GM19467 (cell line): ENCODE measurements at regions not wholly inside any gene's neighbourhood (a gene's known extent, or its start where the extent isn't known, plus 50 kb on each side); places are given as distances from the start of the nearest gene placed in this dataset.

Experiments used
- ATAC-seq: cut with Tn5 transposase; IDR thresholded peaks from one replicate; pipeline ENCODE4 v1.9.1; 2021; ENCODE audit warnings: mild to moderate bottlenecking, moderate library complexity; ENCODE audit not compliant: unreplicated experiment

DNA sequence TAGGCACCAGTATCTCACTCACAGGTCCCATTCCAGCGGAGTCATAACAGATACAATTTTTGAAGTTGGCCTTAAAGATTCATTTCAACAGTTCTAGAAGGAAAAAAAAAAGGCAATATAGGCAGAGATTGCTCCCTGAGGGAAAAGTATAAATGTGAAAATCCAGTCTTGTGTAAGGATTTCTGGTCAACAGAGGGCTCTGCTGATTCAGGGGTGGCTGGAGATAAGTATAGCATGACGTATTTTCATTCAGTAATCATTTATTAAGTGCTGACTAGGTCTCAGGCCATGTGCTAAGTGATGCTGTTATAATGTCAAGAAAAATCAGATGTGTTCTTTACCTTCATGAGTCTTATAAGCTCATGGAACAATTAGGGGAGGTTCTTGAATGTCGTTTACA, 377.3 kb upstream of the MEF2C start:
- ATAC-seq: no peak

DNA sequence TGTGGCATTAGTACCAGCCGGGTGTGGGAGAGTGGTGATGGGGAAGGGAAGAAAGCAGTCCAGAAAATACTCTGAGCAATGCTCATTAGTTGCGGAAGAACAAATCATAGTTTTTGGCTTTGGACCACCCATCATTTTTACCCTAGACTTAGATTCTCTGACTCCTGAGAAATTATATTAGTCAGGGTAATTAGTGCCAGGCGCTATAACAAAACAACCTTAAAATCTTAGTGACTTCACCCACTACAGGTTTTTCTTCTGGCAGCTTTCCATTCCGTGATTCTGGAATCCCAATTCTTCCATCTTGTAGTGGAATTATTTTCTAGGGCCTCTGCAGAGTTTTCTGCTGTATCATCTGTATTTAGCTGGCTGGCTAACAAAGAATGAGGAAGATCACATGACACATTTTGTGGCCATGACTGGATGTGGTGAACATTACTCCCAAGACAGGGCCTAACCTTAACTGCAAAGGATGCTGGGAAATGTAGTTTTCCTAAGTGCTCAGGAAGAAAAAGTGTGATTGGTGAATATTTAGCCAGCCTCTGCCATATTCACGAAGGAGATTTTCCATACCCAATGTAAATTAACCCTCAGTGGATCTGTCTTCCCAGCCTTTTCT, 373.0 kb upstream of the MEF2C start:
- no peak for ATAC-seq

DNA sequence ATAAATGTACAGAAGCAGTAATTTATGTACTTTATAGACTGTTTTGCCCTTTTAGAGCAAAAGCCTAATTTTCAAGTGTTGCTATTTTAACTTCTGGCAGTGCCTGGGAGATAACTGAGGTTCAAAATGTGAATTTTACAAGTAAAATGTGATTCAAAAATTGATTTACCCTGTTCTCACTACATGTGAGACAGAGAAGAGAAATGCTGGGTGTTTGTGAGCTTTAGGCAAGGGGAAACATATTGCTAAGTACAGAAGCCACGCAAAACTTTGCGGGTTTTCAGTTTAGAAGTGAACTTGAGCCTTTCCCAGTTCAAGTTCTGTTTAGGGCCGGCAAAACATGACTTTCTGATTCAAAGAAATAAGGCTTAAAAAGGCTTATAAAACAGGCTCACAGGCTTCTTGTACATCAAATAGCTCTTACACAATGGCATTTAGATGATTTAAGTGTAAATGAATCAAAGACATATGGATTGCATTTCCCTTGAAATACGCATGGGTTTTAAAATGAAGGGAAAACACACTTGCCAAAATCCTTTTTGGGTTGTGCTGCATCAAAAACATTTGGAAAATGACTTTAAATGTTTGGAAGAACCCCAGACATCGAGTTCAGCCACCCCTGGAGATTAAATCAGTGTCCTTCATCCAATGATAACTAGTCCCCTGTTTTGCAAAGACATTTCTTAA, 370.8 kb upstream of the MEF2C start:
- ATAC-seq: no peak

DNA sequence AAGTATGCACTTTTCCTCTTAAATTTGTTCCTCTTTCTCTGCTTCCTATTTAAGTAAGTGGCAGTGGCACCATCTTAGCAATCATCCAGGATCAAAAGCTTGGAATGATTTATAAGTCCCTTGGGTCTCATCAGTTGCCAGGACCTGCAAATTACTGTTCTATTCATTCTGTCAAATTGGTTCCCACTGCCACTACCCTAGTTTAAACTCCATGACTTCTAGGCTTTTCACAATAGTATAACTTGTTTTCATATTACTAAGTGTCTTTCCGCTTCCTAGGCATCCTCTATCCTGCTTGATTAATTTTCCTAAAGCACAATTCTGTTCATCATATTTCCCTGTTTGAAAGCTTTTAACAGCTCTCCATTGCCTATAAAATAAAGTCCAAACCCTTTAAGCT, 363.9 kb upstream of the MEF2C start:
- ATAC-seq: no peak

DNA sequence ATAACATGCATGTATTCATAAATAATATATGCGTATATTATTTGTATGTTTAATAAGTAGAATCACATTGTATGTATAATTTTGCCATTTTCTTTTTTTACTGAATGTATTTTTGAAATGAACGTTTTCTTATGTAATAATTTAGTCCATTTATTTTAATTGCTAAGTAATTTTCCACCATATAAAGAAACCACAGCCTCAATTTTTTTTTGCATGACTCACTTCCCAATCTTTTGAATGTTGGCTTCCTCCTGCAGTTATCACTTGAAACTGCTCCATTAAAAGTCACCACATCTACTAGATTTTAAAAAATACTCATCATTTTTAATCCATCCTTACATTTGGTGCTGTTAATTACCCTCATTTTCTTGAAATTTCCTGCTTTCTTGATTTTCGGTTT, 363.3 kb upstream of the MEF2C start:
- no peak for ATAC-seq

DNA sequence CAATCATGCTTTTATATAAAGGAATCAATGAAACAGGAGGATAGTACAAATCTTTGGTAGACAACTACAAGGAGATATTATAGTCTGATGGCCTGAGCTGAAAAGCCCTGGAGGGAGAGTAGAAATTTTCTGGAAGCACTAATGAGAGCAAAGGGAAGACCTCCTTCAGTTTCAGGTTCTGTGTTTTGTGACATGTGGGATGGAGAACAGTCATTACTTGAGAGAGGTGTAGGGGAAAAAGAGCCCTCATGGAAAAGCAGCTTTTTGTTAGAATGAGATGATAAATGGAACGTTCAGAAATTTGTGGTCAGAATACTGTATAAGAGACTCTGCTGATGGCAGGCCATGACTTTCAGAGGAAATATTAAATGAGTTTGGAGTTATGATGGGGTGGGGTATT, 360.6 kb upstream of the MEF2C start:
- ATAC-seq: no peak

DNA sequence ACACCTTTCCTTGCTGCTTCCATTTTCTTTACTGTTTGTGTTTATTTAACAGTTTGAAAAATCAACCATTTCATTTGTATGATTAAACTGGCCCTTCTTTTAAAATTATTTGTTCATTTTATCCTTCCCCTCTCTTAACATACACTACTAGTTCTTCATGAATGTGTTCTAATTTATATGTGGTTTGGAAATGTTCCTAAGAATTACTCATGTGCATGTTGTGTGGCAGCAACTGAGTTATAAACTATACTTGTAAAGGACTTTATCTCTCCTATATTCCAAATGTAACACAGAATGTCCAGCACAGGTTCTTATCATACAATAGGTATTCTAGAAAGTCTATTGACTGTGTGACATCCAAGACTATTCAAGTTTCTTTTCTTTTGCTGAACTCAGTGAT, 358.2 kb upstream of the MEF2C start:
- no peak for ATAC-seq

DNA sequence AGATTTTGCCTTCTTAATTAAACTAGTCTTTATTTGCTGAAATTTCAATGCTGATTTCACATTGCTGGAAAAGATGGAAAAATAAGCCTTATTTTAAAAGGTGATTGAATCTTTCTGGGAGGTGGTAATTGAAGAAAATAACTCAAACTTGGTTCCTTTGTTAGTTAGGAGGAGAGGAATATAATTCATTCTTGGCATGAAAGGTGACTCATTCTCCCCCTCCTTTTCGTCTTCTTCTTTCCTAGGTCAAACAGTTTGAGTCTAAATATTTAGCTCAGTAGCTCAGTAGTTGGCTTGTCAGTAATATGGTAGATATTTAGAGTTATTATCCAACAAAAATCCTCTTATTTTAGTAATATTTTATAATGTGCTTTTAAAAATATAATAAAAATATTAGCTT, 353.9 kb upstream of the MEF2C start:
- ATAC-seq: no peak

DNA sequence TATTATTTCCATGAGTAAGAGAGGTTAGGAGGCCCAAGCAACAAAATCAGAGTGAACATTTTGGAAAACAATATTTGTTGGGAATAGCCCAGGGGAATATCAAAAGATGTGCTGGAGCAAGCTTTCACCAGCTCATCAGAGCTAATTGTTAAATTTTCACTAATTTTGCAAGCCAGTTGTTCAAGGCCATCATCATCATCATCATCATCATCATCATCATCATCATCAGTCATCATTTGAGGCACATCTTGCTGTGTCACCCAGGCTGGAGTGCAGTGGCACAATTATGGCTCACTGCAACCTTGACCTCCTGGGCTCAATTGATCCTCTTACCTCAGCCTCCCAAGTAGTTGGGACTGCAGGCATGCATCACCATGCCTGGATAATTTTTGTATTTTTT, 350.5 kb upstream of the MEF2C start:
- no peak for ATAC-seq

DNA sequence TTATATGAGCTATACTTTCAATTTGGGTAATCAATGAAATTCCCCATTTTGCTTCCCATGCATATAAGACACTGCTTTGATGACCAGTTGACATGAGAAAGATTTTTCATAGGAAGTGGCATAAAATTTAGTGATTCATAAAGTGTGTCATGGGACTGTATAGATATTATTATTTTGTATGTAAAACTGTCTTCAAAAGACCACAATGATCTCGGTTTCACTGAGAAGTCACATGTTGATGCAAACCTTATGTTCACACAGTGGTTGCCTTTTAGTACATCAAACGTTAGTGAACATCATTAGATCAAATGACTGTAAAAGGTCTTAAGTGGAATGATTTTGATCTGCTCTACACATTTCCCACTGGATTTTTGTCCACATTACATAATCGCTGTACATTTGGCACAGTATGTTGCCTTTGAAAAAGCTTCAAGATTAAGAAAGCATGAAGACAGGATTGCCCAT, 349.2 kb upstream of the MEF2C start:
- peak; percentile 92 for ATAC-seq

DNA sequence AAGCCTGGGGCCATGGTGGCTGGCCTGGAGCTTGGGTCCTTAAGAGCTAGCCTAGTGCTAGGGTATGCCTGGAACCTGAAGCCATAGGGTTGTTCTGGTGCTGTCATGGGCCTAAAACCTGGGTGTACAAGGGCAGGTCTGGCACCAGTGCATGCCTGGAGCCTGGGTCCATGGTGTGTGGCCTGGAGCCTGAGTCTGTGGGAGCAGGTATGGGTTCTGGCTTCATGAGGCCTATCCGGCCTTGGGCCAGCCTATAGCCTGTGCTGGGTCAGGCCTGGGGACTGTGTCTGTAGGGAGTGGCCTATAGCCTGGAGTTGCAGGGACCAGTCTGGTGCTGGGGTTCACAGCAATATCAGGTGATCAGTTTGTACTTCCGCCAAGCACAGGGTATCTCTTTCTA, 347.2 kb upstream of the MEF2C start:
- no peak for ATAC-seq

DNA sequence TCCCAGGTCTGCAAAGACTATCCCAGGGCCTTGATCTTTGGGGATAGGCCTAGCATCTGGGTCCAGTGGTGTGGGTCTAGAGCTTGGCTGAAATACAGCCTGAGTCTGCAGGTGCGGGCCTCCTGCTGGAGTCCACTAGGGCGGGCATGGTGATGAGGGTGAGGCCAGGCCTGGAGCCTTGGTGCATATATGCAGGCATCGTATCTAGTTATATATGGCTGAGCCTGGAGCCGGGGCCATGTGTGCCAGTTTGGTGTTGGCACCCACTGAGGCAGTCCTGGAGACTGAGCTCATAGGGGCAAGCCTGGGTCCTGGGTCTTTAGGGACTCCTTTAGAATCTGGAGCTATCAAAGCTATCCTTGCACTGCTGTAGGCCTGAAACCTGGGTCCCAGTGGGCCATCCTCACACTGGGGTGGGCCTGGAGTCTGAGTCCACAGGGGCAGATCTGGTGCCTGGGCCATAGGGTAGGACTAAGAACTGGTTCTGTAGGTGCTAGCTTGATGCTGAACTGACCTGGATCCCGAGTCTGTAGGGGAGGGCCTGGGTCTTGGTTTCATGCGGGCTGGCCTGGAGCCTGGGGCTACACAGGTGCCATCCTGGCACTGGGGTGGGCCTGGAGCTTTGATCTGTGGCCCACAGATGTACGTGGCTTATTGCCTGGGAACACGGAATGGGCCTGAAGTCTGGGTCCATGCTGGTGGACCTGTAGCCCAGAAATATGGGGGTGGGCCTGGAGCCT, 346.5 kb upstream of the MEF2C start:
- no peak for ATAC-seq

DNA sequence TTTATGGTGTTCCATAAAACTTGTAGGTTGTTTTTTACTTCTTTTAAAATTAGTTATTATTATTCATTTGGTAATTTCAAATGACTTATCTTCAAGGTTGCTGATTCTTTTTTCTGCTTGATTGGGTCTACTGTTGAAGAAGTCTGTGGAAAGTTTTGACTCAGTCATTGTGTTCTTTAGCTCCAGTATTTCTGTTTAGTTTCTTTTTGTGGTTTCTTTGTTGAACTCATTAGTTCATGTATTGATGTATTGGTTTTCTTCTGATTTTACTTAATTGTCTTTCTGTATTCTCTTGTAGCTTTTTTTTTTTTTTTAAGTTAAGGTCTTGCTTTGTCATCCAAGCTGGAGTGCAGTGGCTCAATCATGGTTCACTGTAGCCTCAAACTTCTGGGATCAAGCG, 345.4 kb upstream of the MEF2C start:
- no peak for ATAC-seq

DNA sequence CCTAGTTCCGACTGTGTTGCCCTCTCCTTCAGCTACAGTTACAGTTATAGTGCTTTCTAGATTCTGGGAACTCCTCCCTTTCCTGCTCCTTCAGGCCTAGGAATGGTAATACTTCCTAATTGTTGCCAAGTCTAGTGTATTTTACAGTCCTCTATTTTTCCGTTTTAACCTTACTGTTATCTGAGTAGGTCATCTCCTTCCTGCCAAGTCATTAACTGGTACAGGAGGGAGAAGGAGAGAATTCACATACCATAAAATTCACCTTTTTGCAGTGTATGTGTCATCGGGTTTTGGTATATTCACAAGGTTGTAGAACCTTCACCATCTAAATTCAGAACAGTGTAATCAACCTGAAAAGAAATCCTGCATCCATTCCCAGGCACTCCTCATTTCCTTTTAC, 335.4 kb upstream of the MEF2C start:
- no peak for ATAC-seq

DNA sequence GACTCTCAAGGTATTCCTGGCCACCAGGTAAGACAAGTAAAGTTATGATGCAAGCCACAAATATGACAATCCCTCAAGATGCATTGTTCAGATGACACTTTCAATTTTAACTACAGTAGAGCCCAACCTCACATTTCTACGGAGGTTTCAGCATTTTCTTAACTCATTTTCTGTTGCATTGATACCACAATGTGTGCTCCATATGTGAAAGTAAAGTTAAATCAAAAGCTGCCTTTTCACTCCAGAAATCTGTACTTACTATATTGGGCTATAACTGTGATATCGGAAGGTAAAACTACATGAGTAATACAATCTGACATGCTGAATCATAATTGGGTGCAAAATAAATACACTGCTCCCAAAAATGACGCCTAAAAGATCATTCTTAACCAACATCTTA, 333.6 kb upstream of the MEF2C start:
- ATAC-seq: no peak

DNA sequence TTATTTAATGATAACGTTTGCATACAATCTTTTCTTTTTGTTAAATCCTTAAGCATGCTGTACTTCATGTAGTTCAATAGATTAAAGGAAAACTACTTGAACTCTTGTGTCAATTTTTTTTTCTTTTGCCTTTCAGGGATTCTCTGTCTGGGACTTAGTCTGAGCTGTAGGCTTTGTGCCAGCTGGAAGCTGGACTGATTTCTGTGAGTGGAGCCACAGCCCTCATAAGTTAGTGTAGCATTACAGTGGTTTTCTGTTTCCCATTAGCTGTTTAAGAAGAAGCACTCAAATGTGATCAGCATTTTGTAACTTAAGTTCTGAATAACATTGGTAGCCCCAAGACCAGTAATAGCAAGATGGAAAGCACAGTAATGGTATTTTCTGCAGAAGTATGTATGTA, 330.6 kb upstream of the MEF2C start:
- no peak for ATAC-seq

DNA sequence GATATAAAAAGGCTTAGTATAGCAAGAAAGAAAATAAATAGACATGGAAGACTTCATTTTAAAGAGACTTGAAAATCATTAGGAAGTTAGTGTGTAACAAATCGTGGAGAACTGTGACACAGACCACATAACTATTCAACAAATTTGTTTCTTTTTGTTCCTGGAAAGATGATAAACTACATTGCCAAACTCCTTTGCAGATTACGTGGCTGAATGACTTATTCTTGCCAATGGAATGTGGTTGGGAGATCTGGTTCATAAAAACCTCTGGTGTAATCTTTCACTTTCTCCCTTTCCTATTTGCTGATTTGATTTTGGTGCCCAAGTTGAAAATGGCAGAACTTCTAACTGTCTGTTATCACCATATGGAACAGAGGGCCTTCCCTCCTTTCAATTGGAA, 328.9 kb upstream of the MEF2C start:
- no peak for ATAC-seq

DNA sequence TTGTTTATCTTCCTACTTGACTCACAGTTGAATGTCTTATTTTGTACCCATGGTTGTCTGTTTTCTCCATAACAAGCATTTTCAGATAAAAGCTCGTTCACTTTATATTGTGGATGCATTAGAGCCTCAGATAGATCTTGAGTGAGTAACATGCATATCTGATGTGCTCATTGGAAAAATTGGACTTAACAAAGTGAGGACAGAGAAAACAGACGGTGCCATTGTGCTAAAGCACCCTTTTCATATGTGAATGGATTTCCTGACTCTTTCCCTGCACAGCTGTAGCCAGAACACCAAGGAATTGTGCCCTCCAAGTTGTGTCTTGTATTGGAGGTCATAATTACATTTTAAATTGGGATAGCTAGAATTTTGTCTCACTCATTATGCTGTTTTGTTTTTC, 325.8 kb upstream of the MEF2C start:
- no peak for ATAC-seq

DNA sequence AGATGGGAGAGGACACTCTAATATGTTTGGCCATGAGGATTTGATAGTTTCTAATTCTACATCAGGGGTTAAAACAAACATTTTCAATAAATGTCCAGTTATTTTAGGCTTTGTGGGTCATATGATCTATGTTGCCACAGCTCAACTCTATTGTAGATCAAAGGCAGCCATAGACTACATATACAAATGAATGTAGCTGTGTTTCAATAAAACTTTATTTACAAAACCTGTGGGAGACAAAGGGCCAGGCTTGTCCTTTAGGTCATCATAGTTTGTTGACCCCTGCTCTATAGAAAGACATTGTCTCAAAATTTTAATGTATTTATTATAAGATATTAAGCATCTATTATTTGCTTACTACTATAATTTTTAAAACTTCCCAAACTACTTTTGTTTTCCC, 325.4 kb upstream of the MEF2C start:
- no peak for ATAC-seq

DNA sequence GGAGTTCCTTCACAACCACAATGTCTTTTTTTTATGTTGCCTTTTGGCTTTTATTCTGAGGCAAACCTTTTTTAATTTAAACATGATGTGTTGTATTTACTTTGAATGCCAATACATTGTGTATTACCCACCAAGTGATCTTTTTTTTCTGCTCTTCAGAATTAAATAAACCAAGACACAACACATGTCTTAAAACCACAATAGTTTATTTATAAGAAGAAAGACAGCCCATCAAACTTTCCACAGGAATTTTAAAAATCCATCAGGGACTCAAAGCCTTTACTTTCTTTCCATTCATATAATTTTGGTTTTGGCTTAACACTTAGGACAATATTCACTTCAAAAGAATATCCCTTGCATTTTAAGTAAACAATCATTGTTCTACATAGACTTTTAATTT, 321.8 kb upstream of the MEF2C start:
- no peak for ATAC-seq

DNA sequence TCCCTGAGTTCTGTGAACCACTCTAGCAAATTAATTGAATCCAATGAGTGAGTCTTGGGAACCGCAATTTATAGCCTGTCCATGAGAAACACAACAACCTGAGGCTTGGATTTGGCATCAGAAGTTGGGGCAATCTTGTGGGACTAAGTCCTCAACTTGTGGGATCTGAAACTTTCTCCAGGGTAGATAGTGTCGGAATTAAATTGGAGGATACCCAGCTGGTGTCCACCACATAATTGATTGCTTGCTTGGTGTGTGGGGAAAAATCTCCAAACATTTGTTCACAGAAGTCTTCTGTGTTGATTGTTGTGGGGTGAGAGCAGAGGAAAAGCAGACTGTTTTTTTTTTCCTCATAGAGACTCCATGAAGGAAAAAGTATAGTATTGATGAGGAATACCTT, 320.6 kb upstream of the MEF2C start:
- ATAC-seq: no peak

DNA sequence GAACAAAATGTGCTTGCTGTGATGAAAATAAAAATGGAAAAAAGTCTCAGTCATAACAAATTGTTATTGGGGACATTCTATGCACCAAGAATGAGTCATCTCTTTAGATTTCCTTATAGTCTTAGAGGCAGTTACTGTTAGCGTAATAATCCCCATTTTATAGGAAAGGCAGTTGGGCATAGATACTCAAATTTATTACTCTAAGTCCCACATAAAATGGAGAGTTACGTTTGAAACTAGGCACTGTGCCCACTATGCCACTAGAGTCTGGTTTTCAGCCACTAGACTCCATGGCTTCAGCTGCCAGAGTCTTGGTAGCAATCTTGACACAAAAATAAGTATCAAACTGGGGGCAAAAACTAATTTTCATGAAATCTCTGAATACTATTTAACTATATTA, 317.9 kb upstream of the MEF2C start:
- ATAC-seq: no peak
